Activated T-cell treated with anti-CD3 and anti-CD28 coated beads, Interleukin-2, amount 50 U/mL, for 72 hours (primary cell): ENCODE measurements at regions not wholly inside any gene's neighbourhood (a gene's known extent, or its start where the extent isn't known, plus 50 kb on each side); places are given as distances from the start of the nearest gene placed in this dataset.
"Not testable (repeated sequence)": the region's sequence is repeated elsewhere in the genome, so short reads cannot be mapped to it uniquely, and the experiment has no call there.

Source experiments
- ATAC-seq, 2 donors: fragments of 150-1000 bp; cut with Tn5 transposase; replicated peaks in 1 of 2; 2 replicates each; pipeline ENCODE4 v1.10.0; 2021; ENCODE audit warnings: moderate library complexity in 2 of 2, mild to moderate bottlenecking in 1 of 2
- DNase-seq, 2 donors: peaks; one replicate each; pipeline ENCODE4 v3.0.0; 2021 to 2022; ENCODE audit warnings: mixed read lengths in 1 of 2
- H3K27ac Mint-ChIP-seq: one replicate; pipeline ENCODE4 v1.8.0; 2022; ENCODE audit warnings: mild to moderate bottlenecking, moderate library complexity, mixed read lengths
- H3K27me3 Mint-ChIP-seq: one replicate; pipeline ENCODE4 v1.8.0; 2022; ENCODE audit warnings: low read depth, mixed read lengths
- H3K36me3 Mint-ChIP-seq, 2 donors: one replicate each; pipeline ENCODE4 v1.8.0; 2022; ENCODE audit warnings: mixed read lengths in 2 of 2, mild to moderate bottlenecking in 1 of 2; ENCODE audit not compliant: insufficient read depth in 2 of 2
- H3K4me1 Mint-ChIP-seq: one replicate; pipeline ENCODE4 v1.8.0; 2022; ENCODE audit warnings: low read depth, mixed read lengths
- H3K4me3 Mint-ChIP-seq, 2 donors: one replicate each; pipeline ENCODE4 v1.8.0; 2022; ENCODE audit warnings: mild to moderate bottlenecking in 2 of 2, mixed read lengths in 2 of 2, moderate library complexity in 2 of 2
- H3K9me3 Mint-ChIP-seq, 2 donors: one replicate each; pipeline ENCODE4 v1.8.0; 2022; ENCODE audit warnings: mixed read lengths in 2 of 2

GRCh38 chr5:87579678-87580077 is 166.9 kb upstream of the CCNH start:
- Mint-ChIP-seq H3K36me3 (no peaks in the 10 kb centered on the region), H3K4me3 (no peak overlapping the region), H3K27me3 (no peaks in the 10 kb centered on the region), H3K4me1 (no peaks in the 10 kb centered on the region), H3K27ac (no peak overlapping the region), H3K9me3 (peaks cover 3 to 4% of the 10 kb centered on the region in 2 donors)
- DNase-seq (no peak), ATAC-seq (no peak)

- no peaks in the 10 kb centered on the region for H3K4me1 Mint-ChIP-seq
Observed at GRCh38 chr5:87576867-87577266, 164.1 kb upstream of the CCNH start.

GRCh38 chr5:87576306-87576705 is 163.6 kb upstream of the CCNH start:
- not testable (repeated sequence) for H3K27ac Mint-ChIP-seq, ATAC-seq, H3K4me1 Mint-ChIP-seq, H3K27me3 Mint-ChIP-seq, H3K36me3 Mint-ChIP-seq, H3K4me3 Mint-ChIP-seq, H3K9me3 Mint-ChIP-seq, DNase-seq

More at GRCh38 chr5:87576867-87577266, 164.1 kb upstream of the CCNH start:
- Mint-ChIP-seq H3K9me3 (no peaks in the 10 kb centered on the region), H3K27ac (no peak overlapping the region), H3K27me3 (no peaks in the 10 kb centered on the region), H3K36me3 (no peaks in the 10 kb centered on the region), H3K4me3 (no peak overlapping the region)
- DNase-seq (no peak), ATAC-seq (no peak)

- no peak overlapping the region for H3K4me3 Mint-ChIP-seq
- DNase-seq (no peak), ATAC-seq (no peak)
- no peaks in the 10 kb centered on the region for H3K9me3 Mint-ChIP-seq
- no peaks in the 10 kb centered on the region for H3K27me3 Mint-ChIP-seq
- no peak overlapping the region for H3K27ac Mint-ChIP-seq
- H3K4me1 Mint-ChIP-seq = no peaks in the 10 kb centered on the region
- H3K36me3 Mint-ChIP-seq = no peaks in the 10 kb centered on the region
Observed at GRCh38 chr5:87574106-87574505, 161.4 kb upstream of the CCNH start.

- ATAC-seq (no peak), DNase-seq (no peak)
- Mint-ChIP-seq H3K27me3 (no peaks in the 10 kb centered on the region), H3K9me3 (no peaks in the 10 kb centered on the region), H3K4me1 (no peaks in the 10 kb centered on the region), H3K4me3 (no peak overlapping the region), H3K27ac (no peak overlapping the region), H3K36me3 (no peaks in the 10 kb centered on the region)
Observed at GRCh38 chr5:87572611-87573010, 159.9 kb upstream of the CCNH start.

GRCh38 chr5:87572090-87572489 is 159.4 kb upstream of the CCNH start:
- no peaks in the 10 kb centered on the region for H3K9me3 Mint-ChIP-seq
- H3K36me3 Mint-ChIP-seq = no peaks in the 10 kb centered on the region
- ATAC-seq (no peak), DNase-seq (no peak)
- H3K27me3 Mint-ChIP-seq = no peaks in the 10 kb centered on the region
- no peaks in the 10 kb centered on the region for H3K4me1 Mint-ChIP-seq
- H3K27ac Mint-ChIP-seq = no peak overlapping the region
- no peak overlapping the region for H3K4me3 Mint-ChIP-seq

- DNase-seq = no peak
- H3K4me1 Mint-ChIP-seq = no peaks in the 10 kb centered on the region
- no peaks in the 10 kb centered on the region for H3K36me3 Mint-ChIP-seq
- H3K27me3 Mint-ChIP-seq = no peaks in the 10 kb centered on the region
- no peaks in the 10 kb centered on the region for H3K9me3 Mint-ChIP-seq
- no peak overlapping the region for H3K4me3 Mint-ChIP-seq
- no peak for ATAC-seq
- no peak overlapping the region for H3K27ac Mint-ChIP-seq
Observed at GRCh38 chr5:87570366-87570765, 157.6 kb upstream of the CCNH start.

- no peak overlapping the region for H3K4me3 Mint-ChIP-seq
- no peaks in the 10 kb centered on the region for H3K36me3 Mint-ChIP-seq
- no peaks in the 10 kb centered on the region for H3K27me3 Mint-ChIP-seq
- H3K27ac Mint-ChIP-seq = no peak overlapping the region
- H3K4me1 Mint-ChIP-seq = no peaks in the 10 kb centered on the region
- ATAC-seq = no peak
- no peak for DNase-seq
- peaks cover 0 to 1% of the 10 kb centered on the region in 2 donors for H3K9me3 Mint-ChIP-seq
Observed at GRCh38 chr5:87562068-87562467, 149.3 kb upstream of the CCNH start.

GRCh38 chr5:87560528-87560927 is 147.8 kb upstream of the CCNH start:
- no peak for ATAC-seq
- H3K4me3 Mint-ChIP-seq = no peak overlapping the region

GRCh38 chr5:87551911-87552310 is 139.2 kb upstream of the CCNH start:
- Mint-ChIP-seq H3K36me3 (no peaks in the 10 kb centered on the region), H3K27ac (no peak overlapping the region), H3K9me3 (peaks cover 2 to 3% of the 10 kb centered on the region in 2 donors), H3K27me3 (no peaks in the 10 kb centered on the region), H3K4me3 (no peak overlapping the region), H3K4me1 (no peaks in the 10 kb centered on the region)
- ATAC-seq = no peak
- no peak for DNase-seq

More at GRCh38 chr5:87560528-87560927, 147.8 kb upstream of the CCNH start:
- H3K27me3 Mint-ChIP-seq = no peaks in the 10 kb centered on the region
- peaks cover 0 to 1% of the 10 kb centered on the region in 2 donors for H3K9me3 Mint-ChIP-seq
- H3K27ac Mint-ChIP-seq = no peak overlapping the region
- no peaks in the 10 kb centered on the region for H3K4me1 Mint-ChIP-seq
- H3K36me3 Mint-ChIP-seq = no peaks in the 10 kb centered on the region
- no peak for DNase-seq

GRCh38 chr5:87541676-87542075 is 128.9 kb upstream of the CCNH start:
- Mint-ChIP-seq H3K27ac (no peak overlapping the region), H3K4me1 (no peaks in the 10 kb centered on the region), H3K9me3 (no peaks in the 10 kb centered on the region), H3K4me3 (no peak overlapping the region), H3K27me3 (peaks cover 12% of the 10 kb centered on the region), H3K36me3 (no peaks in the 10 kb centered on the region)
- DNase-seq = no peak
- no peak for ATAC-seq

GRCh38 chr5:87541033-87541432 is 128.3 kb upstream of the CCNH start:
- H3K27me3 Mint-ChIP-seq = peaks cover 12% of the 10 kb centered on the region
- no peak for ATAC-seq
- no peak for DNase-seq
- no peak overlapping the region for H3K27ac Mint-ChIP-seq
- H3K36me3 Mint-ChIP-seq = no peaks in the 10 kb centered on the region
- H3K9me3 Mint-ChIP-seq = no peaks in the 10 kb centered on the region
- H3K4me3 Mint-ChIP-seq = no peak overlapping the region
- H3K4me1 Mint-ChIP-seq = no peaks in the 10 kb centered on the region

- Mint-ChIP-seq H3K27ac (no peak overlapping the region), H3K36me3 (no peaks in the 10 kb centered on the region), H3K9me3 (no peaks in the 10 kb centered on the region), H3K27me3 (peaks cover 10% of the 10 kb centered on the region), H3K4me3 (no peak overlapping the region), H3K4me1 (no peaks in the 10 kb centered on the region)
- ATAC-seq = no peak
- no peak for DNase-seq
Observed at GRCh38 chr5:87539839-87540238, 127.1 kb upstream of the CCNH start.

- Mint-ChIP-seq H3K36me3 (no peaks in the 10 kb centered on the region), H3K27me3 (no peaks in the 10 kb centered on the region), H3K4me1 (no peaks in the 10 kb centered on the region), H3K4me3 (no peak overlapping the region), H3K9me3 (no peaks in the 10 kb centered on the region), H3K27ac (no peak overlapping the region)
- DNase-seq (no peak), ATAC-seq (no peak)
Observed at GRCh38 chr5:87536365-87536764, 123.6 kb upstream of the CCNH start.
